GM19372 (cell line): ENCODE measurements at regions not wholly inside any gene's neighbourhood (a gene's known extent, or its start where the extent isn't known, plus 50 kb on each side); places are given as distances from the start of the nearest gene placed in this dataset.

Experiments
- ATAC-seq: cut with Tn5 transposase; IDR thresholded peaks from one replicate; pipeline ENCODE4 v1.9.1; 2021; ENCODE audit warnings: mild to moderate bottlenecking, low read depth, moderate library complexity; ENCODE audit not compliant: unreplicated experiment

DNA sequence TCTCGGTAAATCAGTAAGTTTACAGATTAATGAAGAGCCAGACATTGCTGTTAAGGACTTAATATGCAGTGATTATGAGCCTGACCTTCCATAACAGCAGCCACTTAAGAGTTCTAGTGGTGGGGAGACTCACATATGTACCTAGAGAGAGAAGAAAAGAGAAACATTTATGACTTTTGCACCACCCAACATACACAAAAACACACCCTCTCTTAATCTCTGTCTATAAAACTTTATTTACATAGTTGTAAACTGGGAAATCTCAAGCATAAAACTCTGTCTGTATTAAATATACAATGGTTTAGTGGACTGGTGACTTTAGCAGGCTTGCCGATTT lies 347.4 kb upstream of the ADGRL2 start:
- ATAC-seq: no peak

DNA sequence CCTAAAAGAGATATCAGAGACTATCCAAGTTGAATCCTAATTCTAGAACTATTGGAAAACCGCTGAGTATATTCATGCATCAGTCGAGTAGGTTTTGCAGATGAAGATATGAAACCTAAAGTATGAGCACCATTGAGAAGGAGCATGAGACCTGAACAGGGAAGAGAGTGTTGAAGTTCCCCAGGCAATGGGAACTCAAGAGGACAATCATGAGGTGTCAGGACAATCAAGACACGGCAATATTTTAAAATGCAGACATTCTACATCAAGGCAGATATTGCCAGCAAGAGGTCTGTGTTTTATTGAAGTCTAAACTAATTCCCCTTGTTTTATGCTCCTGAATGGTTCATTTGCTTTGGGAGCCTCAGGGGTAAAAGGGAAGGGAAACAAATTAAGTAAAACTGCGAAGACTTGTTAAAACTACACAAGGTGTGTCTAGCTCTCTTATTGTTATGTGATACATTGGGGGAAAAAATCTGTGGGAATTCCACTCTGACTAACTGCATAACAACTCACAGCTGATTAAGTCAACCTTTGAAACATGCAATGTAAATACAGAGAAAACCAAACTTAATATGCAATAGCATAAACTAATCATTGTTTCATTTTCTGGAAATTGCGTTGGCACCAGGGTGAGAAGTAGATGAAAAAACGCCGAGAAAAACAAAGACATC lies 347.9 kb upstream of the ADGRL2 start:
- no peak for ATAC-seq

DNA sequence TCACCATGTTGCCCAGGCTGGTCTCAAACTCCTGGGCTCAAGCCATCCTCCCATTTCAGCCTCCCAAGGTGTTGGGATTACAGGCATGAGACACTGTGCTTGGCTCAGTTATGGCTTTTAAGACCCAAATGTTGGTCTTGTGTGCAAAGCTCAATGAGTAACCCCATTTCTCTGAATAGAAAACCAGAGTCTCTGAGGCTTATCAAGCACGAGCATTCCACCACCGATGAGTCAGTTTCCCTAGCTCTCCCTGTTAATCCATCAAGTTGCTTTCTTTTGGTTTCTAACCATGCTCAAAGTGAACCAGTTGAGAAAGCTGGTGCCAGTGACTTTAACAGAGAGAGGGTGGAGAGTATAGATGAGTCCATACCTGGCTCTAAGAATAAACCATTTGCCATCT lies 350.9 kb upstream of the ADGRL2 start:
- no peak for ATAC-seq

DNA sequence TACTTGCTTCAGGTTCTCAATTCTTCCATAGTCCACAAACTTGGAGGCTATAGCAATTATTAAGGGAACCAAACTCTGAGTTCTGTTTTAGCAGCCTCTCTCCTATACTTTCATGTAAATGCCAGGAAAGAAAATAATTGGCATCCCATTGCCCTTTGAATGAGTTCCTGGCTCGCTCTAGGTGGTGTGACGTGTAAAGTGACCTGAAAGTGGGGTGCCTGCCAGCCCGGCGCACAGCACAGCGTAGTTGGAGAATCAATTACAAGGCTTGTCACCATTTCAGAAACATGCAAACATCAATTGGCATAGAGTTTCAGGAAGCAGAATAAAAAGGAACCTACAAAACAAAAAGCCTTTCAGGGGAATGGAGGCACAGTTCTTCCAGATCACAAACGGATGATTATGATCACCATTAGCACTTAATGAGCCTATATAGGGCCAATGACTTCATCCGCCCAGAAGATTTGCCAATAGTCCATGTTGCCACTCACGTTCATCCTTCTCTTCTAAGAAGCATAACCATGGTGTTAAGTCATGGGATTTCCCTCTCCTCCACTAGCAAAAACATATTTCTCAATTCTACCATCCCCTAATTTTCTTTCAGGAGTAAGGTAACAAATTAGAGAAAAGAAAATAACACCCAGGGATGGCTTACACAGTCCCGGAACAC lies 354.6 kb upstream of the ADGRL2 start:
- ATAC-seq: no peak

DNA sequence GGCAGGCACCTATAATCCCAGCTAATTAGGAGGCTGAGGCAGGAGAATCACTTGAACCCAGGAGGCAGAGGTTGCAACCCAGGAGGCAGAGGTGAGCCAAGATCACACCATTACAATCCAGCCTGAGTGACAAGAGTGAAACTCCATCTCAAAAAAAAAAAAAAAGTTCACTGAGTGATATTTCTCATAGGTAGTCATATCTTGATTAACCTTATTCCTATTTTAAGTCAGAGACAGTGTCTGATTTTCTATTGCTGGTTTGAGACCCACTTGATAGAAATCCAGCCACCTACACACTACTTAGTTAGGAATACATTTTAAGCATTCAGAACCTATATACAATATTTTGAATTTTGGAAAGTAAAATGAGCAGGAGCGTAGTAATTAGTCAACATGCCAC lies 357.4 kb upstream of the ADGRL2 start:
- no peak for ATAC-seq

DNA sequence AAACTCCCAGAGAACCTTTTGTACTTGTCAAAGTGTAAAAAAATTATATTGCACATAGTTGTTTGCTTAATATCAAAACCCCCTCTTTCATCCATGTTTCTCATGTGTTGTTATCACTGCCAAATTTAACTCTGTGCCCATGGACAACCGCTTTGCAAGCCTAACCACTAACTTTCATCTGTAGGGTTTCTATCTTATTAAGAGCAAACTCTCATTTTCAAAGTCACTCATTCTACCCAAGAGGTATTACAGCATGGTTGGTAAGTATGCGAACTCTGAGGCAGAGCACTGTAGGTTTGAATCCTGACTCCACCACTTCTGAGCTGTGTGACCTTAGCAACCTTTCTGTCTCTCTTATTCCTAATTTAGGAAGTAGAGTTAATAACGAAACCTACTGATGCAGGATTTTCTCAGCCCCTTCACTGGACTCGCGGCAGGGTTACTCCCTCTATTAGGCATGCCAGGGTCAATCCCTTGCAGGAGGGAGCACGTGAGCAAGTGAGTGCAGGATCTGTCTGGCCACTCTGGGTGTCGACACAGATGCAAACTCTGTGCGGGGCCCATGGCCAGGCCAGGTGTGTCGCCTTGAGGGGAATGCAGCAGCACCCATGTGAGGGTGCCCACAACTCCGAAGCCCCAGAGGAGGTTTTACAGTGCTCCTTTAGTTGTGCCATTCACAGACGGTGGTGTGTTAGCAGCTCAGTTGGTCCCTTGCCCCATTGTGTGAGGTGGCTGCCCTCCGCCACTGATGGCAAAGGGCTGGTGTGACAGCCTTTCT lies 361.5 kb upstream of the ADGRL2 start:
- ATAC-seq: no peak

DNA sequence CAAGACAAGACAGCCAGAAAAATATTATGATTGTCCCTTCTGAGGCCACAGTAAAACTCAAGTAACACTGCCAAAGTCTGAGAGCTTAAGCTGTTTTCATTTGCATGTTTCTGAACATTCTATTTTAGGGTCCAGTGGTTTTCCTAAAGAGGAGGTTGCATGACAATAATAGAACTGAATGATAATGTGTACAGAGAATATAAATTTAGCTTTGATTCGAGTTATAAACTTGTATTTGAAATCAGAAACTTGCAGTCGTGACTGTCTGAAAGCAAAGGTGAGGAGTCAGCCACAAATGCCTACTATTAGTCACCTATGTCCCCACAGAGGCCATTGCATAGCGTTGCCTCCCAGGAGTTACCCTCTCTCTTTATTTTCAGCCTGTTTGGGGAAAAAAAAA lies 363.1 kb upstream of the ADGRL2 start:
- ATAC-seq: peak; percentile 73

DNA sequence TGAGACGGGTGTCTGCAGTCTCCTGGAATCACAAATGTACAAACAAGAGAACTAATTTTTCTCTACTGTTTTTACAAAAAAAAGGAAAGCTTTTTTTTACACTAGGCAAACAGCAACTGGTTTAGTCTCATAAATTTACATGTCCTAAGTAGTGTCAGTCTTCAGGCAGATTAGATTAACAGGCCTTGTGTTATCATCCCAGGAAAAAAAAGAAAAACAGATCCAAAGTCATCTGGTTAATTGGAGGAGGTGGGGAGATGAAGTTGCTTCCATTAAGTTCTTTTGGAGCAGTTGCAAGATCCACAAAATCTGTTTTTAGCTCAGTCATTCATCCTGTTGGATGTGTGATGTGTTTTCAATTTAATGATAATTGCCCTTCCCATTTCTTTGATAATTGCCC lies 363.5 kb upstream of the ADGRL2 start:
- no peak for ATAC-seq

DNA sequence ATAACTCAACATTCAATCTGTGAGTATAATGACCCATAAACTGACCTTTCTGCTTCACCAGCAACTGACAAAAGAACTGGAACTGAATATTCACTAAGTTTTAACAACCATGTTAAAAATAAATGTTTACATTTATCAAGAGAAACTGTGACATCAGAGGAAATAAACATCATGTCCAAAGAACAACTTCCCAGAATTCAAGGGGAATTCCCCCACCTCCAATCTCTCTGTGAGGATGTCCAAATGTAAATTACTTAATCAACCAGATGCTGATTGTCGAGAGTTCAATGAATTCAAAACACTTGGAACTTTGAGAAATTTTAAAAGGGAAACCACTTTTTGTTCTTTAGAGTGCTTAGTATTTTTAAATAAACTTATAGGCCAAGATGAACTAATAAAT lies 365.6 kb upstream of the ADGRL2 start:
- ATAC-seq: no peak

DNA sequence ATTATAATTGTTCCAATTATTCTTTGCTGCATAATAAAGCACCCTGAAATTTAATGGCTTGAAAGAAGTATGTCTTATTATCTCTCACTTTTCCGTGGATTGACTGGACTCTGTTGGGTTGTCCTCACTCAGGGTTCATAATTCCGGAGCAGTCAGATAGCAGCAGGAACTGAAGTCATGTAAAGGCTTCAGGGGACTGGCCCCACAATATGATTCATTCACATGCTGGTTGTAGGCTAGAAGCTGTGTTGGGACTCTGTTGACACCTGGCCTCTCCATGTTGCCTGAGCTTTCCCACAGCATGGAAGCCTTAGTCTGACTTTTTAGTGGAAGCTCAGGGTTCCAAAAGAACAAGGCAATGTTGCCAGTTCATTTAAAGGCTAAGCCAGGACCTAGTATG lies 367.1 kb upstream of the ADGRL2 start:
- no peak for ATAC-seq

DNA sequence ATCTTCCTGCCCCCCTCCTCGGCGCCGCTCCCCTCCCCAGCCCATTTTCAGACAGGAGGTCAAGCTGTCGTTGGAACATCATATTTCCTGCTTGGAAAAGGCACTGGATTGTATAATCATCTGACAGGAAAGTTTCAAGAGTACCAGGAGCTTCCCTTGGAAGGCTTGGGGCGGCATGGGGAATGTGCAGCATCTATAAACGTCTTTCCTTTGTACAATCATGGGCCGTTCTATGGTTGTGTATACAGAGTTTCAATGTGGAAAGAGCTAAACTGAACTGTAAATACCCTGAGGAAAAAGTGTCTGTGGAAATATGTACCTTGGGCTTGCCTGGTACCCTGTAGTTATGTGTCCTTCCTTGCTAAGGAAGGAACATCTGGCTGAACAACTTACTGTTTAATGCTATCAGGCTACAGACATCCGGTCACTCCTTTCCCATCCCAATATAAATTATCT lies 368.1 kb upstream of the ADGRL2 start:
- ATAC-seq: no peak

DNA sequence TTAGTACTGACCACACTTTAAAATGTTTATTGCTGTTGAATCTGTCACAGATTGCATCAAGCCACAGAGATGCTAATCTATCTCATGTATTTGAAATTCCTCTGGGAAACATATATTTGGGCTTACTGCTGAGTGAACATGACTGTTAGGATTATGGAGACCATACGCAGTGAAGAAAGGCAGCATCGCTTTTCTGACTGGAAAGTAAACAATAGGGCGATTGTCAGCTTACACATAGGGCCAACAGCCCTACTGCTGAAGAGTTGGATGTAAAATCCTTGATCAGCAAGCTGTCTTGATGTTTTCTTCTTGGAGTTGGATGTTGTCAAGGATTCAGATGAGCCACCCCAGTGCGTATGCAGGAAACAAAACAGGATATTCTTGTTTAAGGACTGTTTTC lies 368.7 kb upstream of the ADGRL2 start:
- no peak for ATAC-seq

DNA sequence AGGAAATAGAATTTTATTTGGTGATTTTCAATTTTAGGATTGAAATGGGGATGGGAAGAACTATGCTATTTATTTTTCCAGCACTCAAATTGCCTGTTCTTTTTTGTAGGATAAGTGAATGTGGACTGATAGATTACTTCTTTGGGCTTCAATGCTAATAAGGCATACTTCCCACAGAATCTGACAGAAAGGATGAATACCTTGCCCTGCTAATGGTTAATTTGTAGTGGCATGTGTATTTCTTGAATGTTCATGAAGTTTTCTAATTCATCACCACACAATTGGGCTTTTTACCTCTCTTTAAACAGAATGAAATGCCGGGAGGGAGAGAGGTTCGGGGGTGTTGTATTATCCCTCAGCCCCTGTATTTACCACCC lies 369.1 kb upstream of the ADGRL2 start:
- ATAC-seq: no peak

DNA sequence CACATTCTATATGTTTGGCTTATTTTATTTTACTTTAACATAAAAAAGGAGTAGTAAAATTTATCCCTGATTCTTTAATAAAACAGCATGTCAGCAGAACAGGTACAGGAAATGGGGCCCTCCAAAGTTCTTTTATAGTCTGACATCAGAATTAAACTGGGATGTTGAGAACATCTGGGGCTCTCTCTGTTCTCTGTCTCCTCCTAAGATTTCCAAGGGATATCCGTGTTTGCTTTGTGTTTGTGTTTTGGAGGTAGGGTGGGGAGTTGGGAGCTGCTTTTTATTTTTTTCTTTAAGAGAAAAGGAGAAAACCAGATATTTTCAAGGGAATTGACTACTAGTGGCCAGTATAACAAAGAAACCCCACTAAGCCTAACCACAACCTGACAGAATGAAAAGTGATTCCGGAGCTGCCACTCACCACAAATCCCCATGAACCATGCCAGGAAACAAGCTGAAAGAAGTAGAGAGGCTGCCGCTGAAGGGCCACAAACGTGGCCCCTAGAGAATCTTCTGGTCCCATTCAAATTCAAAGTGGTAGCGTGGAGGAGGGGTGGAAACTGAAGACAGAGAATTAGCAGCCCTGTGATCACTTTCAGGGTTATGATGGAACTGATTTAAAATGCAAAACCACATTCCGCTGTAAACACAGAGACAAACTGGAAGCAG lies 369.6 kb upstream of the ADGRL2 start:
- peak; percentile 38 for ATAC-seq

DNA sequence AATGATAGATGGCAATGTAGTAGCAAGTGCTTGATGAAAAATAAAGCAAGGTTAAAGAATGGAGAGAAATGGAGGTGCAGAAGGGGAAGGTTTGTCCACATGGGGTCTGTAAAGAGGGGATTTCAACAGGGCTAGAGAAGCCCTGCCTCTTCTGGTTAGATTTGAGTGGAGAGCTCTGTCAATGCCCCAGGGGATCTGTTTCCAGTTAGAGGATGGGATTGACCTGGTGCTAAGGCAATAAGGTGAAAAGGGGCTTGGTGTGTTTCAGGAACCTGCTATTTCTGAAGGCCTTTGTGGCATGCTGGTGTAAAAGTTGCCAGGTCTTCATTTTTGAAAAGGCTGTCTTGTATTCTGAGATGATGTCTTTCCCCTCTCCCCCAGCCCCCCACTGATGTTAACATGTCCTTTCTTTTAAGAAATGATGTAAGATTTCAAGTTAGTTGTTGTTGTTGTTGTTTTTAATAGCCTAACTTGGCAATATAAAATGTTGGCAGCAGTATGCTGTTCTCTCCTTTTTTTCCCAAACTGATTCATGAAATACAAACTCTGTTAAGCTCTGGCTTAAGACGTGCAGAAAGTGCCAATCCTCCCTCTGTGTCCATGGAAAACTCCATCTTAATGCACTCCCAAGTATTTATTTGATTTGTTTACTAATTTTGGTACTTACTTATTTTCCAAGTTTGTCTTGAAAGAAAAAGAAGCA lies 370.3 kb upstream of the ADGRL2 start:
- ATAC-seq: no peak

DNA sequence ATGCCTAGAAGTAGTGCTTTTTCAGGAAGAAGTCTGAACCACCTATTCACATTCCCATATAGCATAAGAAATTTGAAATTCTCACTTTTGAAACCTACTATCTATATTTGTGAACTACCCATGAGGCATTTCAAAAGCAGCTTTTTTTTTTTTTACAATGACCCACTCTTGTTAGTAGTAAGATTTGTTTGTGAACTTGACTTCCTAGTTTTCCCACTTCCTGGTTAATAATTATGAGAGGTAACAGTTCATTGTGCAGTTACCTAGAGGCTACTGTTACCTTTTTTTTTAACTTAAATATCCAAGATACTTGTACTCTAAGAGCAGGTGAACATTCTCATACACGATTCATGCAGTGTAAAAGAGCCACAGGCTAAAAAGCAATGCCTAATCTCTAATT lies 371.7 kb upstream of the ADGRL2 start:
- peak; percentile 44 for ATAC-seq

DNA sequence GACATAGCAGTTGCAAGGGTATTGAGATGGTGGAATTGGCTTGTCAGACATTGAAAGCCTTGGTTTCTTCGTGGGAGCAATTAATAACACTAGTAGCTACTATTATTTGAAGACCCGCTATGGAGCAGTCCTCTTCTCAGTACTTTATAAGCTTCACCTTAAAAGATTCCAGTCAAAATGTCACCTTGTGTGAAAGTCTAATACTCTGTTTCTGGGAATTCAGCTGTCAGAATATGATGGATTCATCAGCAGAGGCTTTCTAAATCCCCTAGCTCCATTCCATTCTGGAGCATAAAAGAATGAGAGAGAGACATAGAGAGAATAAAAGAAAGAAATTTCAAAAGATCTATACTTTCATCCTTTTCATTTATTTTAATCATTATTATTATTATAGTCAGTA lies 375.9 kb upstream of the ADGRL2 start:
- ATAC-seq: no peak

DNA sequence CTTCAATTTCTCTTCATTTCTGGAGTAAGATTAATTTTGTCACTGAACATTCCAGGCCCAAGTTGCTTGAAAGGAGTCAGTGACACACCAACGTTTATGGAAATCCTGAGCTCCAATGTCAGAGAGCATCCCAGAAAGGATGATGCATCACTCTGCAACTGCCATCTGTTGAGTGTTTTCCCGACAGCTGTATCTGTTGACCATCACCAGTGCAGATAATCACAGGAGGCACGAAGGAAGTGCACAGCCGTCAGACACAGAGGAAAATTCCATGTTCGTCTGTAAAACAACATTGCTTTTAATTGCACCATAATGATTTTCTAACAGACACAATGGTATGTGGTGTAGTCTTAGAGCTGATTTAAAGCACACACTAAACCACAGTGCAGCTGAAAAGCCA lies 376.7 kb upstream of the ADGRL2 start:
- ATAC-seq: no peak

DNA sequence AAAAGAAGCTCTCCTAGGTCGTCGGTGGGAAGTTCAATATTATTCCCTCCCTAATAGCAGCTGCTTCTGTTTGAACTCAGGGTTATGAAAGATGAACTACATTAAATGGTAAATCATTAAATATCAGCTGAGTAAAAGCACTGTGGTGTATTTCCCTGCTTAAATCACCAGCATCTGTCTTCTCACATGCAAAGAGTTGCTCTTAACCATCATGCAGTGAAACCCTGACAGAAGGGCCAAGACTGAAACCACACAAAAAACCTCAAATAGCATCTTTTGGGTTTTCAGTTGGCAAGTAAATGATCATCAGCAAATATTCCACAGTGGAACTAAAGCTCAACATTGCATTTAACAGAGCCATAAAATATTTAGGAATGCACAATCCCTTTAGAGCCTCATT lies 380.0 kb upstream of the ADGRL2 start:
- ATAC-seq: peak; percentile 87

DNA sequence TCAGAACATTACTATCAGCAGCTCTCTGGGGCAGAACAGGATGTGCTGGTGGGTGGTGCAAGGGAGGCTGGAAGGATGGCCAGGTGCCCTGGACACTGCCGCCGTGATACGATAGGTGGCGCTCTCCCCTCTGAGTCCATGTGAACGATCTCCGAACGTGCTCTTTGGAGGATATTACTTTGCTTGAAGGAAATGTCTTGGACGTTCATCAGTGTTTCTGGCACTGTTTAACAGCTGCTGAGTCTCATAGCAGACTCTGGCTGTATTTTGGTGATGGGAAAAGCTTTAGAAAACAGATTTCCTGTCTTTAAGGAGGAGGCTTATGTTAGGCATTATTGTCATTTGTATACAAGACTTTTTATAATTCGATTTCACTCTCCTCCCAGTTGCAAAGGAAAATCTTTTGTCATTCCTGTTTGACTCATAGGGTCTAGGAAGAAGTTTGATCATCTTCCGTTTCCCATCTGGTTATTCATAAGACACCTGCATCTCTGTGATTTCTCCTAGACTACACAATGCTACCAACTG lies 386.2 kb upstream of the ADGRL2 start:
- peak; percentile 99 for ATAC-seq
